GM21423 (cell line): ENCODE measurements at regions not wholly inside any gene's neighbourhood (a gene's known extent, or its start where the extent isn't known, plus 50 kb on each side); places are given as distances from the start of the nearest gene placed in this dataset.

Experiments used
- ATAC-seq: cut with Tn5 transposase; IDR thresholded peaks from one replicate; pipeline ENCODE4 v1.9.1; 2021; ENCODE audit warnings: mild to moderate bottlenecking, moderate library complexity; ENCODE audit not compliant: unreplicated experiment

DNA sequence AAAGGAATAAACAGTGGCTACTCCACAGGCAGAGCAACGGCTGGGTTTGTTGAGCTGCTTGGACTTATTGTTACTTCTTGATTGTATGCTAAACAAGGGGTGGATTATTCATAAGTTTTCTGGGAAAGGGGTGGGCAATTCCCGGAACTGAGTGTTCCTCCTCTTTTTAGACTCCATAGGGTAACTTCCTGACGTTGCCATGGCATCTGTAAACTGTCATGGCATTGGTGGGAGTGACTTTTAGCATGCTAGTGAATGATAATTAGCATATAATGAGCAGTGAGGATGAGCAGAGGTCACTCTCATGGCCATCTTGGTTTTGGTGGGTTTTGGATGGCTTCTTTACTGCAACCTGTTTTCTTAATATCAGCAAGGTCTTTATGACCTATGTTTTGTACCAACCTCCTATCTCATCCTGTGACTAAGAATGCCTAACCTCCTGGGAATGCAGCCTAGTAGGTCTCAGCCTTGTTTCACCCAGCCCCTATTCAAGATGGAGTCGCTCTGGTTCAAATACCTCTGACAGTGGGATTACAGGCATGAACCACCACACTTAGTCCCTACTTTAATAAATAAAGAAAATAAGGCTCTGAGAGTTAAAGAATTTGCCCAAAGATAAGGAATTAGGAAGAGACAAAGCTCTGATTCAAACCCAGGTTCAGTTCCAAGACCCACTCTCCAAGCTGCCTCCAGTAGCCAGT is 65.6 kb upstream of the CLMP start:
- ATAC-seq, result no peak

DNA sequence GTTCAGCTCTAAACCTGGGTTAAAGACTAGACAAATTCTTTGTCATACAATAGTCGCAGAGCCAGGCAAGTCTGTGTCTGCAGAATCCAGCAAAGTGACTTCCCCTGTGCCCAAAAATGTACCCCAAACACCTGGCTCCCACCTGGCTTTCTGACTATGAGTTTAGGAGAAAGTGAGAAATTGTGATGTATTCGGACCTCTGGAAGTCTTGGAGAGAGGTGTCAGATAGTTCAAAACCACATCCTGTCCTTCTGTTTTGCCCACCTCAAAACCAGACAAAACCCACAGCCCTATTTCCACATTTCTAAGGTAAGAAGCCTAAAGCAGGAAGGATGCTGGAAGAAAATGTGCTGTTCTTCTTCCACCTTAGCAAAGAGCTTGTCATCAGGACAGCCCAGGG is 63.8 kb upstream of the CLMP start:
- peak; percentile 34 for ATAC-seq

GRCh38 chr11:123257370-123257769 is 62.3 kb upstream of the CLMP start:
- ATAC-seq, result no peak

DNA sequence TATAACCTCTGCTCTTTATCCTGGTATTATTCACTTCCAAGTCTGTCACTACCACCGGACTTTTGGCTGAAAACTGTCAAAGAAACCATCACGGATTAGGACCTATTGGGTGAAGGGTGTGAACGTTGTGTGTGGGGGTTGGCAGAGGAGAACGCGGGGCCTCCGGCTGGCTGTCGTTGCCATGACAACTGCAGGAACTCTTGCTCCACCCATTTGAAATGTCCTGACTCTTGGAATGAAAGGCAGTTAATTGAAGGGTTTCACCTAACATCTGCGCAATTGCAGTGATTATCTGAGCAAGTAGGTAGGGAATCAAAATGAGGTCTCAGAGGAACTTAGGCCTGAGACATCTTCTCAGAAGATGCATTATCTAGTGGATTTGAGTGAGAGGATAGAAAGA is 60.9 kb upstream of the CLMP start:
- ATAC-seq, result no peak

DNA sequence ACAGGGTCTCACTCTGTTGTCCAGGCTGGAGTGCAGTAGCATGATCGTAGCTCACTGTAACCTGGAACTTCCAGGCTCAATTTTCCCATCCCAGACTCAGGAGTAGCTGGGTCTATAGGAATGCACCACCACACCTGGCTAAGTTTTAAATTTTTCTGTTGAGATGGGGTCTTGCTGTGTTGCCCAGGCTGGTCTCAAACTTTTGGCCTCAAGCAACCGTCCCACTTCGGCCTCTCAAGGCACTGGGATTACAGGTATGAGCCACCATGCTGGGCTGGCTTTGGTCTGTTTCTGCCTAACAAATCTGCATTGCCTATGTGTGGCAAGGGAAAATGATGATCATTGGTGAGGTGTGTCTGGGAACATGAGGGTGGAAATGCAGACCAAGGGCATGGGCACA is 59.3 kb upstream of the CLMP start:
- no peak for ATAC-seq

DNA sequence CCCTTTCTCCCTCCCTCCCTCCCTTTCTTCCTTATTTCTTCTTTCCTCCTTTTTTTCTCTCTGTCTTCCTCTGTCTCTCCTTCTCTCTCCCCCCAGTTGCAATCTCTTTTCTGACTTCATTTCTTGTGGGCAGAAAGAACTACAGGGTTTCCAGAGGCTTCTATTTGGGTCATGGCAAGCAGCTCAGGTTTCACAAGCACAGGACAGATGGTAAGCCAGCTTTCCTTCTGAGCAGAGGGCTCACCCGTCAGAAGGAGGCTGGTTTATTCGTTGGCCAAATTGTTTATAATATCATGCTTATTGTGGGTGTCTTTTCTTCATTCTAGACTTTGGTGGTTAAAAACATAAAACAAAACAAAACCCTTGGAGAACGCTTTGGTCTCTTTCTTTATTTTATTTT is 58.9 kb upstream of the CLMP start:
- ATAC-seq, result no peak

DNA sequence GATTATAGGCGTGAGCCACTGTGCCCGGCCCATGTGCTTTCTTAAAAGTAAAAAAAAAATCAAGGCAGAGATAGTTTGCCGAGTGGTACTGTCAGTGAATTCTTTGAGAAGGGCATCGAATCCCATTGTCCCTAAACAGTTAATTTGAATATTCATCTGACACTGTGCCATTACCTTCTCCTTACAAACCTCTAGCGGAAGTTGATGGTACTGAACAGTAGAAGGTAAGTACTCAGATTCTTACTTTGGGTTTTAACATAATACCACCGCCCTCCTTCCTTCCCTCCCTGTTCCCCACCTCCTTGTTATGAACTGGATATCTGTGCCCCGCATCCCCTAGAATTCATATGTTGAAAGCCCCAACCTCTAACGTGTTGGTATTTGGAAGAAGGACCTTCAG is 58.2 kb upstream of the CLMP start:
- ATAC-seq, result no peak

DNA sequence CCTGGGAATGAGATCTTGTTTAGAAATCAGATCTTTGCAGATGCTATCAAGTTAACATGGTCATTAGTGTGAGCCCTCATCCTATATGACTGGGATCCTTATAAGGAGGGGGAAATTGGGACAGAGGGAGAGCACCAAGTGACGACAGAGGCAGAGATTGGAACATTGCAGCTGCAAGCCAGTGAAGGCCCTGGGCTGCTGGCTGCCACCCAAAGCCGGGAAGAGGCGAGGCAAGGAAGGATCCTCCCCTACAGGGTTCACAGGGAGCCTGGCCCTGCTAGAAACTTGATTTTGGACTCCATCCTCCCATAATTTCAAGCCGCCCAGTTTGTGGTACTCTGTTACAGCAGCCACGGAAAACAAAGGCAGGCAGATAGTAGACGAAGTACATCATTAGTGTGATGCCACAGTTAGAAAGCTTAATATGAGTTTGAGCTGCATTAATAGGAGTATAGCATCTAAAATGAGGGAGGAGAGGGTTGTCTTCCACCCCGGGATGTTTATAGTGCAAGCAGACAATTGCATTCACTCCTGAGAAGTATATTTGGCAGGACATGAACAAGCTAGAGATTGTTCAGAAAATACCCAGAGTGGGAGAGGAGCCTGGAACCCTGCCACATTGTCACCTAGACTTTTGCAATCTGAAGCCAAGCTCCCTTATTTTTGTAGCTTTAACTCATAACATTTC is 56.8 kb upstream of the CLMP start:
- no peak for ATAC-seq

GRCh38 chr11:123250892-123251656 is 56.0 kb upstream of the CLMP start:
- ATAC-seq, result no peak

DNA sequence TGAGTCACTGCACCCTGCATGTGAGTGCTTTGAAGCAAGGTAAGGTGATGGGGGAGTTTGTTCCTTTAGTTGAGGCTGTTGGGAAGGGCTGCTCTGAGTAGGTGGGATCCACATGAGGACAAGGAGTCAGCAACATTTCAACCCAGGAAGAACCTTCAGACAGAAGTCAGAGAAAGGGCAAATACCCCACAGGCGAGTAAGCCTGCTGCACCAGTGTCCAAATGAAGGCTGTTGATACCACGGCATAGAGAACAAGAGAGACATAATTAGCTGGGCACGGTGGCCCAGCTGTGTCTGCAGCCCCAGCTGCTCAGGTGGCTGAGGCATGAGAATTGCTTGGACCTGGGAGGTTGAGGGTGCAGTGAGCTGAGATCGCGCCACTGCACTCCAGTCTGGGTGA is 54.3 kb upstream of the CLMP start:
- ATAC-seq, result no peak

DNA sequence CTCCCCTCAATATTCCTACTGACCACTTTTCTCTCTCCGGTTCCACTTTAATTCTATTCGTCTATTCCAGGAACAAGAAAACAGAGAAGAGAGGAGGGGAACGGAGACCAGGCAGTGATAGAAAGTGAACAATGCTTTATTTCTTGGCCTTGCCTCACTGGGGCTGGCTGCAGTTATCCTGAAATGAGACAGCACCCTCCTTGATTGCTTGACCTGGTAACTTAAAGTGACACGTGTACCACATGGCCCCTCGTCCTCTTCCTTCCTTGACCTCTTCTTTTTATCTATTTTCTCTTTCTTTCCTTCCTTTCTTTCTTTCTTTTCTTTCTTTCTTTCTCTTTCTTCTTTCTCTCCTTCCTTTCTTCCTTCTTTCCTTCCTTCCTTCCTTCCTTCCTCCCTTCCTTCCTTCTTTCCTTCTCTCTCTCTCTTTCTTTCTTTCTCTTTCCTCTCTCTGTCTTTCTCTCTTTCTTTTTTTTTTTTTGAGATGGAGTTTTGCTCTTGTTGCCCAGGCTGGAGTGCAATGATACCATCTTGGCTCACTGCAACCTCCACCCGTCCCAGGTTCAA is 52.8 kb upstream of the CLMP start:
- no peak for ATAC-seq

GRCh38 chr11:123247496-123247799 is 52.4 kb upstream of the CLMP start:
- ATAC-seq, result no peak

- ATAC-seq, result peak; percentile 86
These were observed 51.9 kb upstream of the CLMP start for GRCh38 chr11:123246749-123247495.

DNA sequence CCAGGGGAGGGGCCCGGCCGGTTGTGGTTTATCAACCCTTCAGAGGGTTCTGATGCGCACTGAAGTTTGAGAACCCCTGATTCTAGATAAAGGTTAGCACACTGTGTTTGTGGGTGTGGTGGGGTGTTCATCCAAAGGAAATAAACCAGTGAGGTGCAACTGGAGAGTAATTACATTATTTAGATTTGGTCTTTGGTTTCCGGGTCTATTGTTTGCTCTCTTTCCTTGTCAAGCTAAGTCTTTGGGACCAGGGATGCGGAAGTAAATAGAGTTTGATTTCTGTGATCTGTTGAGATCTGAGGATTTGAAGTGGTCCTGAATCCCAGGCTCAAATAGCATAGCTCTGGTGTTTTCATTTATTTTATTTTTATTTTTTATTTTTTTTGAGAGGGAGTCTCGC is 50.5 kb upstream of the CLMP start:
- ATAC-seq, result no peak
